CD4-positive, alpha-beta memory T cell (primary cell): ENCODE measurements at regions not wholly inside any gene's neighbourhood (a gene's known extent, or its start where the extent isn't known, plus 50 kb on each side); places are given as distances from the start of the nearest gene placed in this dataset.

ENCODE experiments used
- CTCF ChIA-PET: fragments of 350-600 bp; sonication (Branson Sonifier 250); formaldehyde crosslinking; loops from one replicate; lab custom pipeline; 2021; ENCODE audit warnings: inconsistent platforms; ENCODE audit not compliant: partially characterized antibody; lab: Charles Lee
- POLR2A ChIA-PET: fragments of 350-600 bp; sonication (Branson Sonifier 250); formaldehyde crosslinking; loops from one replicate; lab custom pipeline; 2021; ENCODE audit not compliant: partially characterized antibody; lab: Charles Lee
- DNase-seq, 5 donors: peaks; one replicate each; pipeline versions ENCODE4 v3.0.0 to v3.0.0-alpha.2; 2020 to 2022; ENCODE audit warnings: mixed read lengths in 1 of 5
- H3K27ac ChIP-seq: one replicate; pipeline ENCODE4 v1.7.0; 2013; ENCODE audit warnings: low read depth, low read length
- H3K27me3 ChIP-seq: 2 replicates; pipeline ENCODE4 v1.7.0; 2013; ENCODE audit warnings: mild to moderate bottlenecking, low read length, moderate library complexity; ENCODE audit not compliant: insufficient read depth
- H3K36me3 ChIP-seq: 2 replicates; pipeline ENCODE4 v1.7.0; 2013; ENCODE audit warnings: mild to moderate bottlenecking, low read length, moderate library complexity; ENCODE audit not compliant: insufficient read depth
- H3K4me1 ChIP-seq: 2 replicates; pipeline ENCODE4 v1.7.0; 2013; ENCODE audit warnings: mild to moderate bottlenecking, low read length, moderate library complexity; ENCODE audit not compliant: insufficient read depth
- H3K4me3 ChIP-seq, 2 donors: one replicate each; pipeline ENCODE4 v1.7.0; 2013; ENCODE audit warnings: low read length in 2 of 2, mild to moderate bottlenecking in 1 of 2
- H3K9me3 ChIP-seq, 2 donors: one replicate each; pipeline ENCODE4 v1.7.0; 2013; ENCODE audit warnings: low read length in 2 of 2, control low read depth in 1 of 2; ENCODE audit not compliant: control insufficient read depth in 1 of 2
- H3K27ac Mint-ChIP-seq, 7 donors: one replicate each; pipeline ENCODE4 v1.8.0; 2020 to 2021; ENCODE audit warnings: mixed read lengths in 7 of 7, mild to moderate bottlenecking in 6 of 7, inconsistent platforms in 3 of 7, moderate library complexity in 3 of 7
- H3K27me3 Mint-ChIP-seq, 2 donors: one replicate each; pipeline ENCODE4 v1.8.0; 2020 to 2021; ENCODE audit warnings: mixed read lengths in 2 of 2
- H3K36me3 Mint-ChIP-seq, 2 donors: one replicate each; pipeline ENCODE4 v1.8.0; 2020 to 2021; ENCODE audit warnings: mixed read lengths in 2 of 2, inconsistent platforms in 1 of 2, mild to moderate bottlenecking in 1 of 2
- H3K4me1 Mint-ChIP-seq, 4 donors: one replicate each; pipeline ENCODE4 v1.8.0; 2020 to 2021; ENCODE audit warnings: mixed read lengths in 4 of 4, mild to moderate bottlenecking in 1 of 4
- H3K4me3 Mint-ChIP-seq, 8 donors: one replicate each; pipeline ENCODE4 v1.8.0; 2020 to 2021; ENCODE audit warnings: mixed read lengths in 8 of 8, mild to moderate bottlenecking in 7 of 8, moderate library complexity in 6 of 8, inconsistent platforms in 3 of 8
- H3K9me3 Mint-ChIP-seq, 8 donors: one replicate each; pipeline ENCODE4 v1.8.0; 2020 to 2021; ENCODE audit warnings: mixed read lengths in 8 of 8, mild to moderate bottlenecking in 5 of 8, inconsistent platforms in 3 of 8, moderate library complexity in 1 of 8
- intact Hi-C: fragments of 100-400 bp; cut with micrococcal nuclease; formaldehyde crosslinking; loops from one replicate; pipeline ENCODE4 v1.15.1; 2023

DNA sequence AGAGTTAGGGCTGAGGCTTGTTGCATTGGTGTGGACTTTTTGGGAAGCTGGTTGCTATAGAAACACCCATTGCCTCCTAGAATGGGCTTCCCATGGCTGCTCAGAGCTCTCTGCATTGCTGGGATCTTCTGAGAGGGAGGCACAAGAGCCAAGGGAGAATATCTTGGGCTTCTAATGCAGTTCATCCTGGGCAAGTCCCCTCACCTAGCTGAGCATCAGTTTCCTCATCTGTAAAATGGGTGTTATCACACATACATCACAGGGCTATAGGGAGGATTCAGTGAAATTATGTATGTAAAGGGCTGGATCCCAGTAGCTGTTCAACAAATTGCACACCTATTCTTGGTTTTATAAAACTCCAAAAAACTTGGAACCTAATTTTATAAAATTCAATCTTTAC lies 106.1 kb upstream of the ALDH1B1 start:
- POLR2A ChIA-PET = no interaction called here
- Mint-ChIP-seq H3K36me3 (no peaks in the 10 kb centered on the region), H3K27ac (no peak overlapping the region), H3K4me3 (no peak overlapping the region), H3K27me3 (peaks cover 0 to 7% of the 10 kb centered on the region in 2 donors), H3K9me3 (peaks cover 0 to 2% (median 0%) of the 10 kb centered on the region in 8 donors), H3K4me1 (no peaks in the 10 kb centered on the region)
- intact Hi-C loops = no loop called here
- DNase-seq = no peak
- Histone ChIP-seq H3K4me1 (no peaks in the 10 kb centered on the region), H3K9me3 (no peaks in the 10 kb centered on the region), H3K36me3 (no peaks in the 10 kb centered on the region), H3K4me3 (no peak overlapping the region), H3K27ac (no peak overlapping the region), H3K27me3 (no peaks in the 10 kb centered on the region)
- CTCF ChIA-PET = no interaction called here

- Mint-ChIP-seq H3K4me3 (no peak overlapping the region), H3K27me3 (peaks cover 0 to 6% of the 10 kb centered on the region in 2 donors), H3K27ac (no peak overlapping the region), H3K36me3 (no peaks in the 10 kb centered on the region), H3K4me1 (no peaks in the 10 kb centered on the region), H3K9me3 (peaks cover 0 to 2% (median 0%) of the 10 kb centered on the region in 8 donors)
- intact Hi-C loops = no loop called here
- CTCF ChIA-PET = no interaction called here
- Histone ChIP-seq H3K27ac (no peak overlapping the region), H3K4me1 (no peaks in the 10 kb centered on the region), H3K4me3 (no peak overlapping the region), H3K27me3 (no peaks in the 10 kb centered on the region), H3K36me3 (no peaks in the 10 kb centered on the region), H3K9me3 (no peaks in the 10 kb centered on the region)
- DNase-seq = no peak
- POLR2A ChIA-PET = no interaction called here
Observed at GRCh38 chr9:38285236-38285635, 107.3 kb upstream of the ALDH1B1 start.

GRCh38 chr9:38284588-38285051 lies 107.9 kb upstream of the ALDH1B1 start:
- ChIA-PET CTCF (no interaction called here), POLR2A (no interaction called here)
- intact Hi-C loops = no loop called here
- Mint-ChIP-seq H3K4me1 (peaks cover 0 to 4% (median 3%) of the 10 kb centered on the region in 4 donors), H3K27me3 (peaks cover 0 to 4% of the 10 kb centered on the region in 2 donors), H3K36me3 (no peaks in the 10 kb centered on the region), H3K9me3 (peaks cover 0 to 2% (median 0%) of the 10 kb centered on the region in 8 donors), H3K4me3 (no peak overlapping the region), H3K27ac (no peak overlapping the region)
- Histone ChIP-seq H3K36me3 (no peaks in the 10 kb centered on the region), H3K4me1 (no peaks in the 10 kb centered on the region), H3K27ac (no peak overlapping the region), H3K27me3 (no peaks in the 10 kb centered on the region), H3K4me3 (no peak overlapping the region), H3K9me3 (no peaks in the 10 kb centered on the region)
- DNase-seq = no peak

- H3K4me3 Mint-ChIP-seq = no peak overlapping the region
- ChIA-PET POLR2A (no interaction called here), CTCF (no interaction called here)
- peaks cover 0 to 2% (median 0%) of the 10 kb centered on the region in 8 donors for H3K9me3 Mint-ChIP-seq
- no peaks in the 10 kb centered on the region for H3K36me3 Mint-ChIP-seq
- H3K27ac Mint-ChIP-seq = no peak overlapping the region
- Histone ChIP-seq H3K36me3 (no peaks in the 10 kb centered on the region), H3K27me3 (no peaks in the 10 kb centered on the region), H3K27ac (no peak overlapping the region), H3K4me1 (peaks cover 2% of the 10 kb centered on the region), H3K4me3 (no peak overlapping the region), H3K9me3 (no peaks in the 10 kb centered on the region)
- intact Hi-C loops = no loop called here
- no peak for DNase-seq
- peaks cover 0 to 4% of the 10 kb centered on the region in 2 donors for H3K27me3 Mint-ChIP-seq
- H3K4me1 Mint-ChIP-seq = peaks cover 2 to 9% (median 7%) of the 10 kb centered on the region in 4 donors
Observed at GRCh38 chr9:38284039-38284575, 108.4 kb upstream of the ALDH1B1 start.

GRCh38 chr9:38282756-38283155 lies 109.7 kb upstream of the ALDH1B1 start:
- ChIA-PET CTCF (no interaction called here), POLR2A (no interaction called here)
- H3K4me3 ChIP-seq = no peak overlapping the region
- H3K27me3 ChIP-seq = no peaks in the 10 kb centered on the region
- no peak overlapping the region for H3K27ac ChIP-seq
- H3K9me3 ChIP-seq = no peaks in the 10 kb centered on the region
- Mint-ChIP-seq H3K4me3 (no peak overlapping the region), H3K36me3 (no peaks in the 10 kb centered on the region), H3K27ac (no peak overlapping the region), H3K9me3 (peaks cover 0 to 2% (median 0%) of the 10 kb centered on the region in 8 donors), H3K4me1 (peaks cover 10 to 19% (median 15%) of the 10 kb centered on the region in 4 donors), H3K27me3 (peaks cover 0 to 4% of the 10 kb centered on the region in 2 donors)
- H3K36me3 ChIP-seq = no peaks in the 10 kb centered on the region
- intact Hi-C loops = no loop called here
- no peak for DNase-seq
- peaks cover 16% of the 10 kb centered on the region for H3K4me1 ChIP-seq

DNA sequence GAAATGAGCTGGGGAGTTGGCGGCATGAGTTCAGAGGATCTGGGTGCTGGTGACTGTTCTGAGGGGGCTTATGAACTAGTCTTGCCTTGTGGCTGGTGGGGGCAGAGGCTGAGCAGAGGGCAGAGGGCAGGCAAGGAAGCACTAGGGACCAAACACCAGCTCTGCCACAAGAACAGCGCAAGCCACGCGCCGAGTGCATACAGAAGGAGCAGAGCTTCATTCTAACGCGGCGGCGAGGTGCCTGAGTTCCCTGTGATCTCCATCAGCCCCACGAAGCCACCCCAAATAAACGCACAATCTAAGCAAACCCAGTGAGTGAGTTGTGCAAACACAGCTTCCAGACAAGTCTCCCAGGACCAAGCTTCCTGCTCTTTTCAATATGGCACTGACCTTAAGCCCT lies 110.6 kb upstream of the ALDH1B1 start:
- no peak overlapping the region for H3K4me3 ChIP-seq
- no peaks in the 10 kb centered on the region for H3K9me3 ChIP-seq
- H3K4me1 Mint-ChIP-seq = peaks cover 10 to 24% (median 15%) of the 10 kb centered on the region in 4 donors
- DNase-seq = no peak
- no peak overlapping the region for H3K27ac ChIP-seq
- peaks cover 0 to 4% of the 10 kb centered on the region in 2 donors for H3K27me3 Mint-ChIP-seq
- intact Hi-C loops = no loop called here
- CTCF ChIA-PET = no interaction called here
- H3K36me3 ChIP-seq = no peaks in the 10 kb centered on the region
- peaks cover 0 to 2% (median 0%) of the 10 kb centered on the region in 8 donors for H3K9me3 Mint-ChIP-seq
- peaks cover 18% of the 10 kb centered on the region for H3K4me1 ChIP-seq
- H3K36me3 Mint-ChIP-seq = no peaks in the 10 kb centered on the region
- POLR2A ChIA-PET = no interaction called here
- H3K4me3 Mint-ChIP-seq = no peak overlapping the region
- H3K27ac Mint-ChIP-seq = no peak overlapping the region
- H3K27me3 ChIP-seq = no peaks in the 10 kb centered on the region

- Histone ChIP-seq H3K27me3 (no peaks in the 10 kb centered on the region), H3K9me3 (no peaks in the 10 kb centered on the region), H3K4me1 (peaks cover 18% of the 10 kb centered on the region), H3K36me3 (no peaks in the 10 kb centered on the region), H3K4me3 (no peak overlapping the region), H3K27ac (no peak overlapping the region)
- intact Hi-C loops = no loop called here
- DNase-seq = no peak
- peaks cover 0 to 2% (median 0%) of the 10 kb centered on the region in 8 donors for H3K9me3 Mint-ChIP-seq
- H3K4me3 Mint-ChIP-seq = no peak overlapping the region
- H3K4me1 Mint-ChIP-seq = peaks cover 10 to 24% (median 15%) of the 10 kb centered on the region in 4 donors
- H3K27me3 Mint-ChIP-seq = peaks cover 0 to 4% of the 10 kb centered on the region in 2 donors
- H3K36me3 Mint-ChIP-seq = no peaks in the 10 kb centered on the region
- no peak overlapping the region for H3K27ac Mint-ChIP-seq
- POLR2A ChIA-PET = no interaction called here
- CTCF ChIA-PET = no interaction called here
Observed at GRCh38 chr9:38281196-38281595, 111.3 kb upstream of the ALDH1B1 start.
